ENCODE measurements at regions not wholly inside any gene's neighbourhood (a gene's known extent, or its start where the extent isn't known, plus 50 kb on each side); places are given as distances from the start of the nearest gene placed in this dataset.

- Histone ChIP-seq H3K4me3 (ENCODE audit: low read length) (no peak overlapping the region), H3K4me2 (ENCODE audit: low read length) (no peak overlapping the region), H3K4me1 (ENCODE audit: control insufficient read depth, insufficient read depth, low read length) (no peaks in the 10 kb centered on the region), H3K9me3 (replicated peaks; ENCODE audit: low read length) (no peaks in the 10 kb centered on the region), H3K9ac (ENCODE audit: low read depth, low read length) (no peak overlapping the region), H3K36me3 (ENCODE audit: insufficient read depth, low read length) (no peaks in the 10 kb centered on the region), H3K27me3 (ENCODE audit: control insufficient read depth, insufficient read depth, low read length) (no peaks in the 10 kb centered on the region)
Observed at GRCh38 chr5:68468322-68468721, 252.8 kb downstream of the PIK3R1 start.

- H3K27me3 ChIP-seq (ENCODE audit: control insufficient read depth, insufficient read depth, low read length): no peaks in the 10 kb centered on the region
- no peak overlapping the region for H3K4me2 ChIP-seq (ENCODE audit: low read length)
- no peaks in the 10 kb centered on the region for H3K9me3 ChIP-seq (replicated peaks; ENCODE audit: low read length)
- H3K36me3 ChIP-seq (ENCODE audit: insufficient read depth, low read length): no peaks in the 10 kb centered on the region
- H3K9ac ChIP-seq (ENCODE audit: low read depth, low read length): no peak overlapping the region
- H3K4me3 ChIP-seq (ENCODE audit: low read length): no peak overlapping the region
- H3K4me1 ChIP-seq (ENCODE audit: control insufficient read depth, insufficient read depth, low read length): peaks cover 23% of the 10 kb centered on the region
Observed at GRCh38 chr5:68475476-68475983, 260.0 kb downstream of the PIK3R1 start.

- peaks cover 23% of the 10 kb centered on the region for H3K4me1 ChIP-seq (ENCODE audit: control insufficient read depth, insufficient read depth, low read length)
- no peak overlapping the region for H3K4me2 ChIP-seq (ENCODE audit: low read length)
- no peaks in the 10 kb centered on the region for H3K36me3 ChIP-seq (ENCODE audit: insufficient read depth, low read length)
- no peak overlapping the region for H3K9ac ChIP-seq (ENCODE audit: low read depth, low read length)
- no peak overlapping the region for H3K4me3 ChIP-seq (ENCODE audit: low read length)
- no peaks in the 10 kb centered on the region for H3K27me3 ChIP-seq (ENCODE audit: control insufficient read depth, insufficient read depth, low read length)
- no peaks in the 10 kb centered on the region for H3K9me3 ChIP-seq (replicated peaks; ENCODE audit: low read length)
Observed at GRCh38 chr5:68476854-68477253, 261.3 kb downstream of the PIK3R1 start.

- H3K9me3 ChIP-seq (replicated peaks; ENCODE audit: low read length): no peaks in the 10 kb centered on the region
- H3K36me3 ChIP-seq (ENCODE audit: insufficient read depth, low read length): no peaks in the 10 kb centered on the region
- peak overlapping the region; percentile 6 for H3K4me2 ChIP-seq (ENCODE audit: low read length)
- no peaks in the 10 kb centered on the region for H3K27me3 ChIP-seq (ENCODE audit: control insufficient read depth, insufficient read depth, low read length)
- no peak overlapping the region for H3K4me3 ChIP-seq (ENCODE audit: low read length)
- H3K9ac ChIP-seq (ENCODE audit: low read depth, low read length): no peak overlapping the region
- H3K4me1 ChIP-seq (ENCODE audit: control insufficient read depth, insufficient read depth, low read length): peaks cover 23% of the 10 kb centered on the region
Observed at GRCh38 chr5:68478301-68479095, 262.9 kb downstream of the PIK3R1 start.

- H3K9me3 ChIP-seq (replicated peaks; ENCODE audit: low read length): no peaks in the 10 kb centered on the region
- no peak overlapping the region for H3K4me3 ChIP-seq (ENCODE audit: low read length)
- no peak overlapping the region for H3K9ac ChIP-seq (ENCODE audit: low read depth, low read length)
- H3K4me1 ChIP-seq (ENCODE audit: control insufficient read depth, insufficient read depth, low read length): peaks cover 23% of the 10 kb centered on the region
- H3K4me2 ChIP-seq (ENCODE audit: low read length): no peak overlapping the region
- H3K36me3 ChIP-seq (ENCODE audit: insufficient read depth, low read length): no peaks in the 10 kb centered on the region
- no peaks in the 10 kb centered on the region for H3K27me3 ChIP-seq (ENCODE audit: control insufficient read depth, insufficient read depth, low read length)
Observed at GRCh38 chr5:68479524-68479923, 264.0 kb downstream of the PIK3R1 start.

- Histone ChIP-seq H3K36me3 (ENCODE audit: insufficient read depth, low read length) (no peaks in the 10 kb centered on the region), H3K4me1 (ENCODE audit: control insufficient read depth, insufficient read depth, low read length) (peaks cover 23% of the 10 kb centered on the region), H3K4me2 (ENCODE audit: low read length) (no peak overlapping the region), H3K9me3 (replicated peaks; ENCODE audit: low read length) (no peaks in the 10 kb centered on the region), H3K4me3 (ENCODE audit: low read length) (no peak overlapping the region), H3K27me3 (ENCODE audit: control insufficient read depth, insufficient read depth, low read length) (no peaks in the 10 kb centered on the region), H3K9ac (ENCODE audit: low read depth, low read length) (no peak overlapping the region)
Observed at GRCh38 chr5:68480335-68480940, 264.9 kb downstream of the PIK3R1 start.

GRCh38 chr5:68482199-68482598, 266.6 kb downstream of the PIK3R1 start:
- Histone ChIP-seq H3K4me2 (ENCODE audit: low read length) (no peak overlapping the region), H3K4me1 (ENCODE audit: control insufficient read depth, insufficient read depth, low read length) (peaks cover 23% of the 10 kb centered on the region), H3K4me3 (ENCODE audit: low read length) (no peak overlapping the region), H3K27me3 (ENCODE audit: control insufficient read depth, insufficient read depth, low read length) (no peaks in the 10 kb centered on the region), H3K36me3 (ENCODE audit: insufficient read depth, low read length) (no peaks in the 10 kb centered on the region), H3K9ac (ENCODE audit: low read depth, low read length) (no peak overlapping the region), H3K9me3 (replicated peaks; ENCODE audit: low read length) (no peaks in the 10 kb centered on the region)

GRCh38 chr5:68484307-68485068, 268.9 kb downstream of the PIK3R1 start:
- no peaks in the 10 kb centered on the region for H3K27me3 ChIP-seq (ENCODE audit: control insufficient read depth, insufficient read depth, low read length)
- no peaks in the 10 kb centered on the region for H3K9me3 ChIP-seq (replicated peaks; ENCODE audit: low read length)
- H3K4me3 ChIP-seq (ENCODE audit: low read length): no peak overlapping the region
- peaks cover 15% of the 10 kb centered on the region for H3K4me1 ChIP-seq (ENCODE audit: control insufficient read depth, insufficient read depth, low read length)
- H3K9ac ChIP-seq (ENCODE audit: low read depth, low read length): no peak overlapping the region
- no peaks in the 10 kb centered on the region for H3K36me3 ChIP-seq (ENCODE audit: insufficient read depth, low read length)
- H3K4me2 ChIP-seq (ENCODE audit: low read length): no peak overlapping the region

GRCh38 chr5:68489556-68489955, 274.0 kb downstream of the PIK3R1 start:
- Histone ChIP-seq H3K4me1 (ENCODE audit: control insufficient read depth, insufficient read depth, low read length) (peaks cover 15% of the 10 kb centered on the region), H3K27me3 (ENCODE audit: control insufficient read depth, insufficient read depth, low read length) (no peaks in the 10 kb centered on the region), H3K36me3 (ENCODE audit: insufficient read depth, low read length) (no peaks in the 10 kb centered on the region), H3K9me3 (replicated peaks; ENCODE audit: low read length) (no peaks in the 10 kb centered on the region), H3K4me2 (ENCODE audit: low read length) (peak overlapping the region; percentile 20), H3K9ac (ENCODE audit: low read depth, low read length) (no peak overlapping the region), H3K4me3 (ENCODE audit: low read length) (no peak overlapping the region)

- no peaks in the 10 kb centered on the region for H3K9me3 ChIP-seq (replicated peaks; ENCODE audit: low read length)
- no peak overlapping the region for H3K4me3 ChIP-seq (ENCODE audit: low read length)
Observed at GRCh38 chr5:68490406-68490805, 274.9 kb downstream of the PIK3R1 start.

GRCh38 chr5:68494771-68495170, 279.2 kb downstream of the PIK3R1 start:
- Histone ChIP-seq H3K4me2 (ENCODE audit: low read length) (no peak overlapping the region), H3K4me3 (ENCODE audit: low read length) (no peak overlapping the region), H3K27me3 (ENCODE audit: control insufficient read depth, insufficient read depth, low read length) (no peaks in the 10 kb centered on the region)

More at GRCh38 chr5:68490406-68490805, 274.9 kb downstream of the PIK3R1 start:
- H3K27me3 ChIP-seq (ENCODE audit: control insufficient read depth, insufficient read depth, low read length): no peaks in the 10 kb centered on the region
- peaks cover 15% of the 10 kb centered on the region for H3K4me1 ChIP-seq (ENCODE audit: control insufficient read depth, insufficient read depth, low read length)
- H3K9ac ChIP-seq (ENCODE audit: low read depth, low read length): no peak overlapping the region
- no peak overlapping the region for H3K4me2 ChIP-seq (ENCODE audit: low read length)
- H3K36me3 ChIP-seq (ENCODE audit: insufficient read depth, low read length): no peaks in the 10 kb centered on the region

More at GRCh38 chr5:68494771-68495170, 279.2 kb downstream of the PIK3R1 start:
- H3K9me3 ChIP-seq (replicated peaks; ENCODE audit: low read length): no peaks in the 10 kb centered on the region
- H3K9ac ChIP-seq (ENCODE audit: low read depth, low read length): no peak overlapping the region
- peaks cover 13% of the 10 kb centered on the region for H3K4me1 ChIP-seq (ENCODE audit: control insufficient read depth, insufficient read depth, low read length)
- H3K36me3 ChIP-seq (ENCODE audit: insufficient read depth, low read length): no peaks in the 10 kb centered on the region

All from skeletal muscle satellite cell (primary cell).